Upper lobe of left lung (tissue), 6 donors: ENCODE measurements at regions not wholly inside any gene's neighbourhood (a gene's known extent, or its start where the extent isn't known, plus 50 kb on each side); places are given as distances from the start of the nearest gene placed in this dataset.

ENCODE experiments used
- ATAC-seq, 2 donors: fragments of 200-7000 bp; cut with Tn5 transposase; one replicate each; pipeline ENCODE4 v1.9.1; 2022; ENCODE audit warnings: mild to moderate bottlenecking in 2 of 2, moderate library complexity in 2 of 2; ENCODE audit not compliant: low FRiP score in 2 of 2
- DNase-seq, 2 donors: peaks; one replicate each; pipeline ENCODE4 v3.0.0-alpha.2; 2019 to 2020
- H3K27ac ChIP-seq, 4 donors: fragments of 200-600 bp; sonication (generic); one replicate each; pipeline ENCODE4 v1.5.1; 2016 to 2019
- H3K27me3 ChIP-seq, 4 donors: fragments of 200-600 bp; sonication (generic); one replicate each; pipeline ENCODE4 v1.5.1; 2017 to 2019
- H3K36me3 ChIP-seq, 4 donors: fragments of 200-600 bp; sonication (generic); one replicate each; pipeline ENCODE4 v1.5.1; 2016 to 2019
- H3K4me1 ChIP-seq, 4 donors: fragments of 200-600 bp; sonication (generic); one replicate each; pipeline ENCODE4 v1.5.1; 2018 to 2019
- H3K4me3 ChIP-seq, 4 donors: fragments of 200-600 bp; sonication (generic); one replicate each; pipeline ENCODE4 v1.5.1; 2017 to 2019; ENCODE audit warnings: mild to moderate bottlenecking in 2 of 4, moderate library complexity in 1 of 4
- H3K9me3 ChIP-seq, 4 donors: fragments of 200-600 bp; sonication (generic); one replicate each; pipeline ENCODE4 v1.5.1; 2018 to 2019
- EP300 ChIP-seq, 4 donors: sonication (generic); formaldehyde crosslinking; IDR thresholded peaks; one replicate each; pipeline ENCODE4 v1.5.1; 2017; ENCODE audit warnings: antibody characterized with exemption in 4 of 4, control low read depth in 2 of 4
- POLR2A ChIP-seq, 4 donors: fragments of 450-650 bp; IDR thresholded peaks; one replicate each; pipeline ENCODE4 v1.5.1; 2016 to 2017; ENCODE audit warnings: antibody characterized with exemption in 4 of 4, mild to moderate bottlenecking in 2 of 4
- POLR2AphosphoS5 ChIP-seq, 2 donors: sonication (generic); formaldehyde crosslinking; IDR thresholded peaks; one replicate each; pipeline ENCODE4 v1.5.1; 2017; ENCODE audit warnings: antibody characterized with exemption in 2 of 2
- WGBS, 2 donors: methylation state at CpG; one replicate each; pipeline ENCODE4 v1.1.5; 2017 to 2018; 5-methylcytosine and 5-hydroxymethylcytosine counted together
- TF ChIP-seq, protein P1 (sequence below), 6 experiments: fragments of 450-650 bp in 4 of 6; fragments of 200-600 bp in 2 of 6; sonication (generic) in 2 of 6; IDR thresholded peaks; one replicate each; pipeline ENCODE4 v1.5.1; 2016 to 2019; ENCODE audit warnings: antibody characterized with exemption in 6 of 6
- donor health status: DM: no; HTN: no; CAD: no; lungs with moderate emphysema.
- donor health status: DM: no; HTN: yes; CAD: no; lungs with severe emphysema.

DNA sequence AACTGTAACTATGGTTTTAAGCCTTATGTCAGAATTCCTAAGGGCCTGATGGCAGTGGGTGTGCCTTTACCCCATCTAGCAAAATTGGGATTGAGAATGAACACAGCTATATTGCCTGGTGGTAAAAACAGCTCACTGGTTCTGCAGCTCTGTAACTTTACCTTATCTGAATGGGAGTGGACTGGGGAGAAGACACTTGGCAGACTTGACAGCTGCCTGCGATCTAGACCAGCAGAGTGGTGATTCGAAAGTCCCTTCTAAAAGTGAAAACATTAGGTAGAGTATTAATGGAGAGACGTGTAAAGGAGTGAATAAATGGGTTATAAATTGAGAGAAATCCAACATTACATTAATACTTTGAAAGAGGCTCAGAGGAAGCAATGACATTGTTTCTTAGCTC, 289.1 kb upstream of the EDIL3 start:
- WGBS, 2 donors = 90 to 92% methylated on average over 3 of the region's 3 CpGs
- H3K4me3 ChIP-seq = no peak overlapping the region
- TF ChIP-seq EP300 (IDR thresholded peaks at IDR 0.05) (no peak), POLR2A (IDR thresholded peaks at IDR 0.05) (no peak), POLR2AphosphoS5 (IDR thresholded peaks at IDR 0.05) (no peak)
- TF ChIP-seq, protein P1, sequence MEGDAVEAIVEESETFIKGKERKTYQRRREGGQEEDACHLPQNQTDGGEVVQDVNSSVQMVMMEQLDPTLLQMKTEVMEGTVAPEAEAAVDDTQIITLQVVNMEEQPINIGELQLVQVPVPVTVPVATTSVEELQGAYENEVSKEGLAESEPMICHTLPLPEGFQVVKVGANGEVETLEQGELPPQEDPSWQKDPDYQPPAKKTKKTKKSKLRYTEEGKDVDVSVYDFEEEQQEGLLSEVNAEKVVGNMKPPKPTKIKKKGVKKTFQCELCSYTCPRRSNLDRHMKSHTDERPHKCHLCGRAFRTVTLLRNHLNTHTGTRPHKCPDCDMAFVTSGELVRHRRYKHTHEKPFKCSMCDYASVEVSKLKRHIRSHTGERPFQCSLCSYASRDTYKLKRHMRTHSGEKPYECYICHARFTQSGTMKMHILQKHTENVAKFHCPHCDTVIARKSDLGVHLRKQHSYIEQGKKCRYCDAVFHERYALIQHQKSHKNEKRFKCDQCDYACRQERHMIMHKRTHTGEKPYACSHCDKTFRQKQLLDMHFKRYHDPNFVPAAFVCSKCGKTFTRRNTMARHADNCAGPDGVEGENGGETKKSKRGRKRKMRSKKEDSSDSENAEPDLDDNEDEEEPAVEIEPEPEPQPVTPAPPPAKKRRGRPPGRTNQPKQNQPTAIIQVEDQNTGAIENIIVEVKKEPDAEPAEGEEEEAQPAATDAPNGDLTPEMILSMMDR (IDR thresholded peaks at IDR 0.05) = no peak
- H3K9me3 ChIP-seq = peaks cover 0 to 8% (median 3%) of the 10 kb centered on the region in 4 donors
- DNase-seq (no peak), ATAC-seq (no peak)
- H3K36me3 ChIP-seq = no peaks in the 10 kb centered on the region
- no peak overlapping the region for H3K27ac ChIP-seq
- H3K27me3 ChIP-seq = no peaks in the 10 kb centered on the region
- no peaks in the 10 kb centered on the region for H3K4me1 ChIP-seq

DNA sequence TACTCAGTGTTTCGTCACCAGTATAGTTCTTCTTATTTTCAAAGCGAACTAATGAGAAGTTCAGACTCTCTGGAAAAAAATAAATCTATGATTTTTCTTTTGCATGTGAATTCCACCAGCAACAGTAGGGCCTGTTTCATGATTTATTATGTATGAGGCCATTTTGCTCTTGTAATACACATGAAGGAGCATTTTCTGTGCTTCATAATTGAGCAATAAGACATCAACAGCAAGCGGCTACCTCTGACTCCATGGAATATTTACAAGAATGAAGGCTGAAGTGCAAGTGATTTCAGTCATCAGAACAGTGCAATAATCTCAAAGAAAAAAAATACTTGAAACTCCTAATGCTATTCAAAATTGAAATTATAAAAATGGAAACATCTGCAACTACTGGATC, 282.9 kb upstream of the EDIL3 start:
- no peaks in the 10 kb centered on the region for H3K4me1 ChIP-seq
- H3K4me3 ChIP-seq = no peak overlapping the region
- no peaks in the 10 kb centered on the region for H3K27me3 ChIP-seq
- no peak overlapping the region for H3K27ac ChIP-seq
- WGBS, 2 donors = 80 to 89% methylated on average over 3 of the region's 3 CpGs
- no peaks in the 10 kb centered on the region for H3K36me3 ChIP-seq
- DNase-seq (no peak), ATAC-seq (no peak)
- TF ChIP-seq POLR2AphosphoS5 (IDR thresholded peaks at IDR 0.05) = no peak
- TF ChIP-seq POLR2A (IDR thresholded peaks at IDR 0.05) = no peak
- no peak for TF ChIP-seq EP300 (IDR thresholded peaks at IDR 0.05)
- TF ChIP-seq, protein P1 (IDR thresholded peaks at IDR 0.05) = no peak
- peaks cover 0 to 8% (median 3%) of the 10 kb centered on the region in 4 donors for H3K9me3 ChIP-seq

DNA sequence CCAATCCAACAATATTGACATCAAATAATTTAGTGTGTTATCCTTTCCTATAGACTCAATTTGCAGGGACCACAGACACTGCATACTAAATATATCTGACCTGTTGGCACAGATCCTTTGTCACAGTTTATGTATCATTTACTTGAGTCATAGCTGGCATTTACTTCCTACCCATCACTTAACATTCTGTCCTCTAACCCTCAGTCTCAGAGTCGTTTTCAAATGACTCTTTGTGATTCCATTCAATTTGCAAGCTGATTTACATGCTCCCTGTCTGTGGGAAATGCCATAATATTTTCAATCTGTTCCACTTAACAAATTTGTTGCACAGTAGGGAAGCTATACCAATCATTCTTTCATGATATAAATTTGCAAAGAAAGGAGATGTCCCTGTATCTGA, 265.7 kb upstream of the EDIL3 start:
- Histone ChIP-seq H3K4me3 (no peak overlapping the region), H3K36me3 (no peaks in the 10 kb centered on the region), H3K9me3 (no peaks in the 10 kb centered on the region), H3K4me1 (no peaks in the 10 kb centered on the region), H3K27ac (no peak overlapping the region), H3K27me3 (no peaks in the 10 kb centered on the region)
- DNase-seq (no peak), ATAC-seq (no peak)
- TF ChIP-seq POLR2A (IDR thresholded peaks at IDR 0.05) (no peak), EP300 (IDR thresholded peaks at IDR 0.05) (no peak), POLR2AphosphoS5 (IDR thresholded peaks at IDR 0.05) (no peak)
- TF ChIP-seq, protein P1 (IDR thresholded peaks at IDR 0.05) = no peak
- 24 to 29% methylated on average over 1 of the region's 1 CpG for WGBS, 2 donors

DNA sequence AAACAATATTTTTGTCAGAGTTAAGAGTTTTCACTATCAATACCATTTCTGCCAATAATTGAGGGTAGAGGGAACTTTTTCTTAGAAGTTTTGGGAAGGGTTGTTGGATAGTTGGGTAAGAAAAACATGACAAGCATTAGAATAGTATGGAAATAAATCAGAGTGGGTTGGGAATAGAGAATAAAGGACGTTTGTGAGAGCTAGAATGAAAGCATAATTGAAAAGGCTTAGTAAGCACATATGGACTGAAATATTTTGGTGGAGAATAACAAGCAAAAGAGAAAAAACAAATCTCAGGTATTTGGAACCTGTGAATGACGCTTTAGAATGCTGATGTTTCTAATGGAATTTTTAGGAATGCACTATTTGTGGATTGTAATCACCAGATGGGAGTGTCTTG, 262.9 kb upstream of the EDIL3 start:
- TF ChIP-seq, protein P1 (IDR thresholded peaks at IDR 0.05) = no peak
- TF ChIP-seq POLR2A (IDR thresholded peaks at IDR 0.05) = no peak
- H3K4me3 ChIP-seq = no peak overlapping the region
- H3K9me3 ChIP-seq = no peaks in the 10 kb centered on the region
- H3K27ac ChIP-seq = no peak overlapping the region
- DNase-seq (no peak), ATAC-seq (no peak)
- H3K36me3 ChIP-seq = no peaks in the 10 kb centered on the region
- no peaks in the 10 kb centered on the region for H3K27me3 ChIP-seq
- 72 to 73% methylated on average over 2 of the region's 2 CpGs for WGBS, 2 donors
- no peaks in the 10 kb centered on the region for H3K4me1 ChIP-seq

DNA sequence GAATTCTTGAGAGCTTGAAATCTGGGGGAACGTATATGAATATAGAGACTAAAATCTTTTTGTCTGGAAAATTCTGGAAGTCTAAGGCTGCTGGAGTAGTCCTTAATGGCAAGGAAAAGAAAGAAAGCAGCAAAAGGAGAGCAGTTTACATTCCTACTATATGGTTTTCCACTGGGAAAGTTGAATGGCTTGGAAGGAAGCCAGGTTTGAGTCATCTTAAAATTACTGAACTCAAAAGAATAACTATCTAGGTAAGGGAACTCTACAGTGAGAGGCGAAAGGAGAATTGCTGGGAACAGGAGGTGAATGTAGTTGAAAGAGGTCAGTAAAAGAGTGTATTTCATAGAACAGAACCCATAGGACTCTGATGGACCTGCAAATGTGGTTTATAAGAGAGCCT, 258.1 kb upstream of the EDIL3 start:
- 86 to 90% methylated on average over 2 of the region's 2 CpGs for WGBS, 2 donors
- no peaks in the 10 kb centered on the region for H3K36me3 ChIP-seq
- no peaks in the 10 kb centered on the region for H3K9me3 ChIP-seq
- DNase-seq (no peak), ATAC-seq (no peak)
- TF ChIP-seq, protein P1 (IDR thresholded peaks at IDR 0.05) = no peak
- no peak for TF ChIP-seq POLR2A (IDR thresholded peaks at IDR 0.05)
- no peak for TF ChIP-seq POLR2AphosphoS5 (IDR thresholded peaks at IDR 0.05)
- no peak for TF ChIP-seq EP300 (IDR thresholded peaks at IDR 0.05)
- H3K27me3 ChIP-seq = no peaks in the 10 kb centered on the region
- H3K27ac ChIP-seq = no peak overlapping the region
- H3K4me1 ChIP-seq = no peaks in the 10 kb centered on the region
- H3K4me3 ChIP-seq = no peak overlapping the region
